Type B pancreatic cell (in vitro differentiated cells): ENCODE measurements at regions not wholly inside any gene's neighbourhood (a gene's known extent, or its start where the extent isn't known, plus 50 kb on each side); places are given as distances from the start of the nearest gene placed in this dataset.
"Not testable (repeated sequence)": the region's sequence is repeated elsewhere in the genome, so short reads cannot be mapped to it uniquely, and the experiment has no call there.

Experiments used
- DNase-seq: peaks from one replicate; pipeline ENCODE4 v3.0.0; 2021; ENCODE audit warnings: mixed read lengths; ENCODE audit not compliant: unreplicated experiment; ENCODE audit errors: extremely low spot score
- H3K27ac Mint-ChIP-seq: 2 replicates; pipeline ENCODE4 v1.8.0; 2021; ENCODE audit warnings: mild to moderate bottlenecking, mixed read lengths
- H3K27me3 Mint-ChIP-seq: 2 replicates; pipeline ENCODE4 v1.8.0; 2021; ENCODE audit warnings: mixed read lengths
- H3K36me3 Mint-ChIP-seq: 2 replicates; pipeline ENCODE4 v1.8.0; 2021; ENCODE audit warnings: mixed read lengths
- H3K4me1 Mint-ChIP-seq: one replicate; pipeline ENCODE4 v1.8.0; 2021; ENCODE audit warnings: mixed read lengths; ENCODE audit not compliant: unreplicated experiment
- H3K4me3 Mint-ChIP-seq: 2 replicates; pipeline ENCODE4 v1.8.0; 2021; ENCODE audit warnings: mild to moderate bottlenecking, mixed read lengths
- H3K9me3 Mint-ChIP-seq: 2 replicates; pipeline ENCODE4 v1.8.0; 2021; ENCODE audit warnings: mixed read lengths
- CTCF ChIP-seq: fragments of 200-600 bp; sonication (generic); conservative IDR thresholded peaks from 2 replicates; pipeline ENCODE4 v1.5.0; 2021; ENCODE audit warnings: antibody characterized with exemption, mild to moderate bottlenecking

GRCh38 chr9:17878810-17879370 is 300.0 kb downstream of the SH3GL2 start:
- H3K36me3 Mint-ChIP-seq, result no peaks in the 10 kb centered on the region
- H3K27ac Mint-ChIP-seq, result no peak overlapping the region
- no peak for TF ChIP-seq CTCF
- DNase-seq, result no peak
- H3K9me3 Mint-ChIP-seq, result peaks cover under 1% of the 10 kb centered on the region
- H3K27me3 Mint-ChIP-seq, result peaks cover 2% of the 10 kb centered on the region
- H3K4me1 Mint-ChIP-seq, result peaks cover 8% of the 10 kb centered on the region
- no peak overlapping the region for H3K4me3 Mint-ChIP-seq

- Mint-ChIP-seq H3K27me3 (peaks cover 4% of the 10 kb centered on the region), H3K9me3 (no peaks in the 10 kb centered on the region), H3K4me3 (no peak overlapping the region), H3K27ac (no peak overlapping the region), H3K36me3 (no peaks in the 10 kb centered on the region), H3K4me1 (no peaks in the 10 kb centered on the region)
- TF ChIP-seq CTCF, result no peak
- no peak for DNase-seq
Observed at GRCh38 chr9:17881371-17881770, 302.5 kb downstream of the SH3GL2 start.

GRCh38 chr9:17882688-17883594 is 304.1 kb downstream of the SH3GL2 start:
- no peak for DNase-seq
- TF ChIP-seq CTCF, result no peak
- H3K4me3 Mint-ChIP-seq, result no peak overlapping the region
- H3K27me3 Mint-ChIP-seq, result peaks cover 6% of the 10 kb centered on the region
- no peak overlapping the region for H3K27ac Mint-ChIP-seq
- H3K36me3 Mint-ChIP-seq, result no peaks in the 10 kb centered on the region
- no peaks in the 10 kb centered on the region for H3K4me1 Mint-ChIP-seq
- H3K9me3 Mint-ChIP-seq, result no peaks in the 10 kb centered on the region

GRCh38 chr9:17888066-17888465 is 309.2 kb downstream of the SH3GL2 start:
- no peaks in the 10 kb centered on the region for H3K9me3 Mint-ChIP-seq
- DNase-seq, result no peak
- peaks cover 6% of the 10 kb centered on the region for H3K27me3 Mint-ChIP-seq
- H3K4me3 Mint-ChIP-seq, result no peak overlapping the region
- no peaks in the 10 kb centered on the region for H3K4me1 Mint-ChIP-seq
- no peak for TF ChIP-seq CTCF
- no peak overlapping the region for H3K27ac Mint-ChIP-seq
- no peaks in the 10 kb centered on the region for H3K36me3 Mint-ChIP-seq

GRCh38 chr9:17888964-17889363 is 310.1 kb downstream of the SH3GL2 start:
- DNase-seq, H3K27me3 Mint-ChIP-seq, H3K36me3 Mint-ChIP-seq, H3K4me3 Mint-ChIP-seq, H3K27ac Mint-ChIP-seq, H3K4me1 Mint-ChIP-seq, H3K9me3 Mint-ChIP-seq: not testable (repeated sequence)

GRCh38 chr9:17894501-17895160 is 315.8 kb downstream of the SH3GL2 start:
- no peak overlapping the region for H3K27ac Mint-ChIP-seq
- H3K36me3 Mint-ChIP-seq, result no peaks in the 10 kb centered on the region
- H3K27me3 Mint-ChIP-seq, result no peaks in the 10 kb centered on the region
- H3K9me3 Mint-ChIP-seq, result no peaks in the 10 kb centered on the region
- DNase-seq, result no peak
- H3K4me3 Mint-ChIP-seq, result no peak overlapping the region
- no peak for TF ChIP-seq CTCF
- H3K4me1 Mint-ChIP-seq, result peaks cover 10% of the 10 kb centered on the region
